Neural cell (in vitro differentiated cells): ENCODE measurements at regions not wholly inside any gene's neighbourhood (a gene's known extent, or its start where the extent isn't known, plus 50 kb on each side); places are given as distances from the start of the nearest gene placed in this dataset.

Experiments
- H2AFZ ChIP-seq: fragments of 200-600, 300-800 bp; sonication (generic), shearing (Covaris generic); 2 replicates; pipeline ENCODE4 v1.6.0; 2014; ENCODE audit warnings: low read depth, mild to moderate bottlenecking, antibody characterized with exemption, low read length, moderate library complexity
- H3F3A ChIP-seq: fragments of 200-600 bp; shearing (Covaris generic); 2 replicates; pipeline ENCODE4 v1.6.1; 2016; ENCODE audit warnings: mild to moderate bottlenecking, moderate library complexity, mixed read lengths, antibody characterized with exemption, low read length; ENCODE audit not compliant: insufficient read depth, poor library complexity, severe bottlenecking
- H3K27ac ChIP-seq: fragments of 200-600, 300-800 bp; sonication (generic), shearing (Covaris generic); 2 replicates; pipeline ENCODE4 v1.5.1; 2014; ENCODE audit warnings: mild to moderate bottlenecking, low read length, moderate library complexity
- H3K27me3 ChIP-seq: fragments of 300-800, 200-600 bp; sonication (generic), shearing (Covaris generic); 2 replicates; pipeline ENCODE4 v1.6.0; 2014; ENCODE audit warnings: mild to moderate bottlenecking, low read depth, low read length, moderate library complexity; ENCODE audit not compliant: insufficient read depth
- H3K36me3 ChIP-seq: fragments of 300-800, 200-600 bp; sonication (generic), shearing (Covaris generic); 2 replicates; pipeline ENCODE4 v1.5.1; 2014; ENCODE audit warnings: mild to moderate bottlenecking, antibody characterized with exemption, low read length, moderate library complexity; ENCODE audit not compliant: insufficient read depth
- H3K4me2 ChIP-seq: fragments of 300-800, 200-600 bp; sonication (generic), shearing (Covaris generic); 2 replicates; pipeline ENCODE4 v1.6.0; 2014; ENCODE audit warnings: mild to moderate bottlenecking, low read length
- H3K4me3 ChIP-seq: fragments of 300-800, 200-600 bp; sonication (generic), shearing (Covaris generic); 2 replicates; pipeline ENCODE4 v1.5.1; 2014; ENCODE audit warnings: mild to moderate bottlenecking, low read length, moderate library complexity
- H3K79me2 ChIP-seq: fragments of 200-600 bp; shearing (Covaris generic); replicated peaks from 2 replicates; pipeline ENCODE4 v1.6.0; 2014; ENCODE audit warnings: mild to moderate bottlenecking, low read length, moderate library complexity; ENCODE audit not compliant: insufficient read depth
- H3K9ac ChIP-seq: fragments of 300-800, 200-600 bp; sonication (generic), shearing (Covaris generic); 2 replicates; pipeline ENCODE4 v1.6.1; 2016; ENCODE audit warnings: mild to moderate bottlenecking, low read length, mixed read lengths
- H3K9me2 ChIP-seq: fragments of 200-600 bp; shearing (Covaris generic); 2 replicates; pipeline ENCODE4 v1.6.1; 2016; ENCODE audit warnings: mild to moderate bottlenecking, low read length, mixed read lengths; ENCODE audit not compliant: insufficient read depth
- H3K9me3 ChIP-seq: fragments of 200-600, 300-800 bp; sonication (generic), shearing (Covaris generic); 2 replicates; pipeline ENCODE4 v1.6.1; 2016; ENCODE audit warnings: mild to moderate bottlenecking, mixed run types, low read length, moderate library complexity, mixed read lengths
- H4K20me1 ChIP-seq: fragments of 200-600 bp; shearing (Covaris generic); 2 replicates; pipeline ENCODE4 v1.6.1; 2016; ENCODE audit warnings: mild to moderate bottlenecking, mixed run types; ENCODE audit not compliant: insufficient read depth
- CTCF ChIP-seq: fragments of 450-650 bp; IDR thresholded peaks from 2 replicates; pipeline ENCODE4 v1.5.1; 2014; ENCODE audit warnings: antibody characterized with exemption, mild to moderate bottlenecking, moderate library complexity; ENCODE audit not compliant: poor library complexity, severe bottlenecking
- EP300 ChIP-seq: fragments of 450-650 bp; conservative IDR thresholded peaks from 2 replicates; pipeline ENCODE4 v1.6.1; 2014; ENCODE audit warnings: antibody characterized with exemption, mild to moderate bottlenecking, moderate library complexity; ENCODE audit not compliant: poor library complexity, severe bottlenecking
- EZH2 ChIP-seq: fragments of 200-600, 300-800 bp; shearing (Covaris generic), sonication (generic); IDR thresholded peaks from 2 replicates; pipeline ENCODE4 v1.6.1; 2014; ENCODE audit warnings: antibody characterized with exemption, low read length, borderline replicate concordance, mild to moderate bottlenecking; ENCODE audit not compliant: insufficient read depth, poor library complexity, severe bottlenecking
- MXI1 ChIP-seq: fragments of 450-650 bp; conservative IDR thresholded peaks from 2 replicates; pipeline ENCODE4 v1.6.1; 2014; ENCODE audit warnings: antibody characterized with exemption, mild to moderate bottlenecking; ENCODE audit not compliant: poor library complexity, severe bottlenecking
- POLR2AphosphoS5 ChIP-seq: IDR thresholded peaks from 2 replicates; pipeline ENCODE4 v1.6.1; 2012
- RAD21 ChIP-seq: fragments of 450-650 bp; conservative IDR thresholded peaks from 2 replicates; pipeline ENCODE4 v1.6.1; 2014; ENCODE audit warnings: antibody characterized with exemption, mild to moderate bottlenecking, moderate library complexity
- REST ChIP-seq: IDR thresholded peaks from 2 replicates; pipeline ENCODE4 v1.6.1; 2012; ENCODE audit warnings: borderline replicate concordance
- SMC3 ChIP-seq: fragments of 450-650 bp; conservative IDR thresholded peaks from 2 replicates; pipeline ENCODE4 v1.6.1; 2014; ENCODE audit warnings: antibody characterized with exemption, mild to moderate bottlenecking, moderate library complexity; ENCODE audit not compliant: poor library complexity
- TAF1 ChIP-seq: IDR thresholded peaks from 2 replicates; pipeline ENCODE4 v1.6.1; 2012; ENCODE audit warnings: low read depth

- Histone ChIP-seq H3K9me2 (no peaks in the 10 kb centered on the region), H3F3A (no peaks in the 10 kb centered on the region), H4K20me1 (no peaks in the 10 kb centered on the region), H3K36me3 (no peaks in the 10 kb centered on the region), H3K9ac (no peak overlapping the region), H3K27me3 (no peaks in the 10 kb centered on the region), H2AFZ (no peak overlapping the region), H3K9me3 (no peaks in the 10 kb centered on the region), H3K4me3 (no peak overlapping the region), H3K4me2 (no peak overlapping the region), H3K27ac (no peak overlapping the region), H3K79me2 (no peaks in the 10 kb centered on the region)
- TF ChIP-seq REST (no peak), SMC3 (no peak), EP300 (no peak), TAF1 (no peak), EZH2 (no peak), CTCF (no peak), POLR2AphosphoS5 (no peak), RAD21 (no peak), MXI1 (no peak)
Measured at GRCh38 chr3:80233576-80233975, 465.8 kb upstream of the ROBO1 start.

- no peaks in the 10 kb centered on the region for H3K9me2 ChIP-seq
- TF ChIP-seq RAD21 (no peak), CTCF (no peak), SMC3 (no peak), EP300 (no peak), TAF1 (no peak), EZH2 (no peak), REST (no peak), MXI1 (no peak), POLR2AphosphoS5 (no peak)
- H4K20me1 ChIP-seq: no peaks in the 10 kb centered on the region
- H3K27ac ChIP-seq: no peak overlapping the region
- H2AFZ ChIP-seq: no peak overlapping the region
- H3K4me3 ChIP-seq: no peak overlapping the region
- H3F3A ChIP-seq: no peaks in the 10 kb centered on the region
- H3K36me3 ChIP-seq: no peaks in the 10 kb centered on the region
- H3K4me2 ChIP-seq: no peak overlapping the region
- H3K9me3 ChIP-seq: no peaks in the 10 kb centered on the region
- H3K27me3 ChIP-seq: no peaks in the 10 kb centered on the region
- H3K79me2 ChIP-seq: no peaks in the 10 kb centered on the region
- no peak overlapping the region for H3K9ac ChIP-seq
Measured at GRCh38 chr3:80232760-80233159, 465.0 kb upstream of the ROBO1 start.
